Bronchial epithelial cell (primary cell): ENCODE measurements at regions not wholly inside any gene's neighbourhood (a gene's known extent, or its start where the extent isn't known, plus 50 kb on each side); places are given as distances from the start of the nearest gene placed in this dataset.

Experiments
- DNase-seq: peaks from one replicate; pipeline ENCODE4 v3.0.0-alpha.2; 2010; ENCODE audit warnings: low read depth
- FAIRE-seq: peaks from 2 replicates; lab custom pipeline; 2011; peaks lifted over from hg19 to GRCh38; lab: Jason Lieb, UNC
- H3K27me3 ChIP-seq: 2 replicates; pipeline ENCODE4 v1.5.1; 2011; ENCODE audit warnings: low read length; ENCODE audit not compliant: control insufficient read depth, insufficient read depth
- H3K36me3 ChIP-seq: 2 replicates; pipeline ENCODE4 v1.5.1; 2011; ENCODE audit warnings: low read length; ENCODE audit not compliant: control insufficient read depth, insufficient read depth
- H3K4me3 ChIP-seq: 2 replicates; pipeline ENCODE4 v1.5.1; 2011; ENCODE audit warnings: mild to moderate bottlenecking, low read depth, low read length, control low read depth
- TF ChIP-seq, protein P1 (sequence below): IDR thresholded peaks from 2 replicates; pipeline ENCODE4 v1.5.1; 2011; ENCODE audit warnings: mild to moderate bottlenecking, moderate library complexity, low read length, control low read depth, inconsistent platforms; ENCODE audit not compliant: insufficient read depth, severe bottlenecking

DNA sequence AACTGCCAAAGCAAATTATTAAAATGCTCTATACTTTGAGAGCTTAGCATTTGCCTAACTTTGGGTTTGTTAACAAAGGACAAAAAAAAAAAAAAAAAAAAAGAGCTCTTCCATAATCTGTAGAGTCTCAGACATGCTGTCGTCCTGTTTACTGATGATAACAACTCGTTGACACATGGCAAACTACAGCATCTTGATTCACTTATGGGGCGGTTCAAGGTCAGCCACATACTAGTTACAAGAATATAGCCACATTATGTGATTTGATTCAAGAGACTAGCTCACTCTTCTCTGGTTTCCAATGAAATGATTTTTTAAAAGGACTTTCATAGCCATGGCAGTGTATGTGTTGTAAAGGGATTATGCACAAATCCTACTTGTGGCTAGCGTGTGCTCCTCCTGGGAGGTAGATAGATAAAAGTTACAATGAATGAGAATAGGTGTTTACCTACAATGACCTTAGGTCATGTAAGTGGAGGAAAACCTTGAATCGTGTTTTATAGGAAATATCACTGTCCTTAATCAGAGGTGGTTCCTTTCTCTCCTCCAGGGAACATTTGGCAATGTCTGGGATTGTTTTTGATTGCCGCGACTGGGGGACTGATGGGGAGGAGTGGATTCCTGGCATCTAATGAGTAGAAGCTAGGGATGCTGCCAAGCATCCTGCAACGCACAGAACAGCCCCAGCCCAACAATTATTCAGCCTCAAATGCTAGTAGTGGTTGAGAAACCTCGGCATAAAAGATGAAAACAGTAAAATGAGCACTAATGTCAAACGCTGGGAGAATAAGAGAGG, 969.2 kb upstream of the SLC35B3 start:
- DNase-seq (no peak), FAIRE-seq (no peak)
- Histone ChIP-seq H3K4me3 (no peak overlapping the region), H3K27me3 (no peaks in the 10 kb centered on the region), H3K36me3 (no peaks in the 10 kb centered on the region)
- TF ChIP-seq, protein P1, sequence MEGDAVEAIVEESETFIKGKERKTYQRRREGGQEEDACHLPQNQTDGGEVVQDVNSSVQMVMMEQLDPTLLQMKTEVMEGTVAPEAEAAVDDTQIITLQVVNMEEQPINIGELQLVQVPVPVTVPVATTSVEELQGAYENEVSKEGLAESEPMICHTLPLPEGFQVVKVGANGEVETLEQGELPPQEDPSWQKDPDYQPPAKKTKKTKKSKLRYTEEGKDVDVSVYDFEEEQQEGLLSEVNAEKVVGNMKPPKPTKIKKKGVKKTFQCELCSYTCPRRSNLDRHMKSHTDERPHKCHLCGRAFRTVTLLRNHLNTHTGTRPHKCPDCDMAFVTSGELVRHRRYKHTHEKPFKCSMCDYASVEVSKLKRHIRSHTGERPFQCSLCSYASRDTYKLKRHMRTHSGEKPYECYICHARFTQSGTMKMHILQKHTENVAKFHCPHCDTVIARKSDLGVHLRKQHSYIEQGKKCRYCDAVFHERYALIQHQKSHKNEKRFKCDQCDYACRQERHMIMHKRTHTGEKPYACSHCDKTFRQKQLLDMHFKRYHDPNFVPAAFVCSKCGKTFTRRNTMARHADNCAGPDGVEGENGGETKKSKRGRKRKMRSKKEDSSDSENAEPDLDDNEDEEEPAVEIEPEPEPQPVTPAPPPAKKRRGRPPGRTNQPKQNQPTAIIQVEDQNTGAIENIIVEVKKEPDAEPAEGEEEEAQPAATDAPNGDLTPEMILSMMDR: no peak

DNA sequence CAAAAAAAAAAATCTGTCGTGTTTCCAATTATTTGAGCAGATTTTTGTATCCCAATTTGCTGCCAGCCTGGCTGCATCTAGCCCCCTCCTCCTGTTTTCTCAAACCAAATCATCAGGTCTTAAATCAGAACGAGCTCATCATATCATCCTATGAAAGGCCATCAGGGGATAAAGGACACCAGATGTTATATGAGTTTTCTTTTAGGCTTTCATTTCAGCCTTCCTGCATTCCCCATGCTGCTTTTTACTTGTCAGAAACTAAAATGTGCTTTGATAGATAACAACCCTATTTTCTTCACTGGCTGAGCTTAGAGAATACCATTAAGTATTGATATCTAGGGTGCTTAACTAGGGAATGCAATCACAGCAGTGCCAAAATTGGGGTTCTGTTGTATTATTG, 968.4 kb upstream of the SLC35B3 start:
- H3K27me3 ChIP-seq: no peaks in the 10 kb centered on the region
- DNase-seq (no peak), FAIRE-seq (no peak)
- H3K4me3 ChIP-seq: no peak overlapping the region
- H3K36me3 ChIP-seq: no peaks in the 10 kb centered on the region
- TF ChIP-seq, protein P1: no peak

DNA sequence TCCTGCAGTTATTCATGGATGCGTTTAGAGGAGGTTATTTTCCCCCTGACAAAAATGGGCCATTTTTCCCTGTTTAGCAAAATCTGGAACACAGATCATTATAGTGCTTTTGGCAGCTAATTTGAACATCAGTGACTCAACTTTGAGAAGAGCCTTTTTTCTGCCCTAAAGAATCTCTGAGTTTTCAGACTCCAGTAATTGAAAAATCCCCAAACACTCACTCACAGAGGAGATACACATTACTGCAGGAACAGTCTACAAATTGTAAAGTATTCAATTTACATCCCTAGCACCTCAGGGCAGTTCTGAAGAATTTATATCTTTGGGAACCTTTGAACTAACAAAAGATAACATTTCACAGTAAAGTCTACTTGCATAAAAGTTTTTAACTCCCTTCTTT, 966.6 kb upstream of the SLC35B3 start:
- TF ChIP-seq, protein P1: no peak
- Histone ChIP-seq H3K27me3 (no peaks in the 10 kb centered on the region), H3K36me3 (no peaks in the 10 kb centered on the region), H3K4me3 (no peak overlapping the region)
- FAIRE-seq (no peak), DNase-seq (no peak)

DNA sequence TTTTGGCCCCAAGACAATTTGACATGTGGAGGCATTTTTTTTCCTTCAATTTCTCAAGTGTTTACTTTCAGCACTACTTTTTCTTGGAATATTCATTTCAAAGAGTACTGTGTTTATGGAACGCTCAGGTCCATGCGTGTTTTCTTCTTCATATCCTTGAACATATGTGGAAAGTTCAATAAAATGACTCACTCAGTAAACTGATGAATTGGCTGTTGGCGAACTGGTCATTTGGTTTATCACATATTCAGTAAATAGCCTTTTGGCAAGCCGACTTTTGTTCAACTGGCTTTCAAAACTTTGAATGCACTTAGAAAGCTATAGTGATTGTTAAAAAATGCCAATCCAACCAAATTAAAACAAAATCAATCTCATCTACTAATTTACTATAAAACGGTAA, 964.6 kb upstream of the SLC35B3 start:
- no peaks in the 10 kb centered on the region for H3K27me3 ChIP-seq
- FAIRE-seq (no peak), DNase-seq (peak; percentile 93)
- H3K36me3 ChIP-seq: no peaks in the 10 kb centered on the region
- no peak overlapping the region for H3K4me3 ChIP-seq
- TF ChIP-seq, protein P1: no peak

DNA sequence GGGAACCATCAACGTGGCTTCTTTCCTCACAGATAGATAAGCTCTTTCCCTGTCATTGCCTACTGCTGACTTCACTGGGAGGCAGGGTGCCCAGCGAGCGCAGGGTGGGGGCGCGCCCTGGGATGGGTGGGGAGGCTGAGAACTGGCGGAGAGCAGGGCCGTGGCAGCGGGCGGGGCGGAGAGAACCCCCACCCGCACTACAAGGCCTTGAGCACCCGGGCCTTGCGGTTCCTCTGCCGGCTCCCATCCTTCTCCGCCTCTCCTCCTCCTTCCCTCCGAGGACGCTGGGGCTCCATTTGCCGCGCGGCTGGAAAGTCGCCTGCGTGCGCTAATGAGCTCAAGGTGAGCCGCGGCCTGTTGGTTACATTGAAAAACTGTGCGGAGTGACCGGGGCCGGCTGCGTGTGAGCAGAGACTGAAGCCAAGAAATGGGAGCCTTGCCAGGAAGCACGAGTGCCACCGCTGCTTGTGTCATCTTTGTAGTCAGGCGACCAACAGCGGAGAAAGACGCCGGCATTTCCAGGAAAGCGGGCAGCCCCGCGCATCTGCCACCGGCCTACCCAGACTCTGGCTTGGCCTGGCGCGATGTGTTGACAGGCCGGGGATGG, 963.5 kb upstream of the SLC35B3 start:
- H3K36me3 ChIP-seq: no peaks in the 10 kb centered on the region
- DNase-seq: no peak
- no peak for FAIRE-seq
- H3K27me3 ChIP-seq: no peaks in the 10 kb centered on the region
- TF ChIP-seq, protein P1: no peak
- no peak overlapping the region for H3K4me3 ChIP-seq
